ENCODE measurements at regions not wholly inside any gene's neighbourhood (a gene's known extent, or its start where the extent isn't known, plus 50 kb on each side); places are given as distances from the start of the nearest gene placed in this dataset.

DNA sequence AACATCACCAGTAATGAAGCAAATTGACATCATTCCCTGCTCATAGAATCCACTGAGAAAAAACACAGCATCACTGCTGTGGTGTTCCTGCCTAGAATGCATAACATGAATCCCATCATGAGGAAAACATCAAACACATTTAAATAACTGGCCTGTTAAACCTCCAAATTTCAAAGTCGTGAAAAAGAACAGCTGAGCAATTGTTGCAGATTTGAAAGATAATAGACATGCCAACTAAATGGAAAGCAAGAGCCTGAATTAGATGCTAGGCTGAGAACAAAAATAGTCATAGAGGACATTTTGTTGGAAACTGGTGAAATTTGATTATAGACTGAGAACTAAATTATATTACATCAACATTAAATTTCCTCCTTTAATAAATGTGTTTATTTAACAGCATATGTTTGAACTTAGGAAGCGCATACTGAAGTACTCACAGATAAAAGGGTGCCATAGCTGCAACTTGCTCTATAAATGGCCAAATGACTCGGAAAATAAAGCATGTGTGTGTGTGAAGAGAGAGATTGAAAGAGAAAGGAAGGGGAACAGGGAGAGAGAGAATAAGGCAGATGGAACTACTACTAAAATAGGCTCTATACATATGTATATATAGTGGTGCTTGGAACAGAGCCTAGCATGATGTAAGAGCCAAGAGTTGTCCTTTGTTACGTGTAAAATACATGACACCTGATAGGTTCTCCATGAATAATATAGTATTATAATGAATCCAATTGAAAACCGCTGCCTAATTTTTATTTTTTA lies 305.0 kb upstream of the MON1B start:
- TF ChIP-seq, protein P1, sequence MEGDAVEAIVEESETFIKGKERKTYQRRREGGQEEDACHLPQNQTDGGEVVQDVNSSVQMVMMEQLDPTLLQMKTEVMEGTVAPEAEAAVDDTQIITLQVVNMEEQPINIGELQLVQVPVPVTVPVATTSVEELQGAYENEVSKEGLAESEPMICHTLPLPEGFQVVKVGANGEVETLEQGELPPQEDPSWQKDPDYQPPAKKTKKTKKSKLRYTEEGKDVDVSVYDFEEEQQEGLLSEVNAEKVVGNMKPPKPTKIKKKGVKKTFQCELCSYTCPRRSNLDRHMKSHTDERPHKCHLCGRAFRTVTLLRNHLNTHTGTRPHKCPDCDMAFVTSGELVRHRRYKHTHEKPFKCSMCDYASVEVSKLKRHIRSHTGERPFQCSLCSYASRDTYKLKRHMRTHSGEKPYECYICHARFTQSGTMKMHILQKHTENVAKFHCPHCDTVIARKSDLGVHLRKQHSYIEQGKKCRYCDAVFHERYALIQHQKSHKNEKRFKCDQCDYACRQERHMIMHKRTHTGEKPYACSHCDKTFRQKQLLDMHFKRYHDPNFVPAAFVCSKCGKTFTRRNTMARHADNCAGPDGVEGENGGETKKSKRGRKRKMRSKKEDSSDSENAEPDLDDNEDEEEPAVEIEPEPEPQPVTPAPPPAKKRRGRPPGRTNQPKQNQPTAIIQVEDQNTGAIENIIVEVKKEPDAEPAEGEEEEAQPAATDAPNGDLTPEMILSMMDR (conservative IDR thresholded peaks at IDR 0.05; ENCODE audit: low read depth, low read length) = no peak
- no peak overlapping the region for H3K4me3 ChIP-seq (ENCODE audit: low read depth, low read length)
- DNase-seq (ENCODE audit: low read depth) = no peak

DNA sequence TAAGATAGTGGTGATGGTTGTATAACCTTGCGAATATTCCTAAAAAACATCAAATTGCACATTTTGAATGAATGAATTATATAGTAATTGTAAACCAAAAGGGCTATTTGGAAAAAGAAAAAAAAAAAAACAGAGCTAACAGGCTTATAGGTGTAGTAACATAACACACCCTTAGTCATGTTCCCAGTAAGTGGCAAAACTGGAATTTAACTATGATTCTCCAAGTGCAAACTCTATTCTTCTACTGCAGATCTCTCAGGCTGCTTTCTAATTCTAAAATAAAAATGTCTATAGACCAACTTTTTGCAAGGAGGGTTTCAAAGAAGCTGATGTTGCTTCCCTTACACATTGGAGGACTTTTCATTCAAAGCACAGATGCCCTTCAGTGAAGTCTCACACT lies 293.2 kb upstream of the MON1B start:
- DNase-seq (ENCODE audit: low read depth) = no peak

DNA sequence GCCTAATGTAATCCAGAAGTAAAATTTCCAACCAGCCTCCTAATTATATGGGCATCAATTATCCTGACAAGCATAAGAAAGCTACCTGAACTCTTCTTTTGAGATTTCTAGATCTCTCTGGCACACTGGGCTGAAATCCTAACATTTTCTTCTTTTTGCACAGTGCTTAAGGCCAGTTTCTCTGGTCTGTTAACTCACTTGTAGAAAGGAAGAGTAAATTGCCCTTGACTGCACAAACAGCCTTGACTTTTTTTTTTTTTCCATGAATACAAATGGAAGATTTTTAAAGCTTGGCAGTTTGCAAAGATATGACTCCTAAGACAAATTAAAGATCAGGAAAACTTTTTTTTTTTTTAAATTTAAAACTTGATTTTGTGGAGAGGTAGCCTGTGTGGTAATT lies 291.2 kb upstream of the MON1B start:
- H3K4me3 ChIP-seq (ENCODE audit: low read depth, low read length) = no peak overlapping the region
- TF ChIP-seq, protein P1 (conservative IDR thresholded peaks at IDR 0.05; ENCODE audit: low read depth, low read length) = no peak
- DNase-seq (ENCODE audit: low read depth) = peak; percentile 56

More for the DNA sequence above, 293.2 kb upstream of the MON1B start:
- TF ChIP-seq, protein P1 (conservative IDR thresholded peaks at IDR 0.05; ENCODE audit: low read depth, low read length) = no peak
- no peak overlapping the region for H3K4me3 ChIP-seq (ENCODE audit: low read depth, low read length)

DNA sequence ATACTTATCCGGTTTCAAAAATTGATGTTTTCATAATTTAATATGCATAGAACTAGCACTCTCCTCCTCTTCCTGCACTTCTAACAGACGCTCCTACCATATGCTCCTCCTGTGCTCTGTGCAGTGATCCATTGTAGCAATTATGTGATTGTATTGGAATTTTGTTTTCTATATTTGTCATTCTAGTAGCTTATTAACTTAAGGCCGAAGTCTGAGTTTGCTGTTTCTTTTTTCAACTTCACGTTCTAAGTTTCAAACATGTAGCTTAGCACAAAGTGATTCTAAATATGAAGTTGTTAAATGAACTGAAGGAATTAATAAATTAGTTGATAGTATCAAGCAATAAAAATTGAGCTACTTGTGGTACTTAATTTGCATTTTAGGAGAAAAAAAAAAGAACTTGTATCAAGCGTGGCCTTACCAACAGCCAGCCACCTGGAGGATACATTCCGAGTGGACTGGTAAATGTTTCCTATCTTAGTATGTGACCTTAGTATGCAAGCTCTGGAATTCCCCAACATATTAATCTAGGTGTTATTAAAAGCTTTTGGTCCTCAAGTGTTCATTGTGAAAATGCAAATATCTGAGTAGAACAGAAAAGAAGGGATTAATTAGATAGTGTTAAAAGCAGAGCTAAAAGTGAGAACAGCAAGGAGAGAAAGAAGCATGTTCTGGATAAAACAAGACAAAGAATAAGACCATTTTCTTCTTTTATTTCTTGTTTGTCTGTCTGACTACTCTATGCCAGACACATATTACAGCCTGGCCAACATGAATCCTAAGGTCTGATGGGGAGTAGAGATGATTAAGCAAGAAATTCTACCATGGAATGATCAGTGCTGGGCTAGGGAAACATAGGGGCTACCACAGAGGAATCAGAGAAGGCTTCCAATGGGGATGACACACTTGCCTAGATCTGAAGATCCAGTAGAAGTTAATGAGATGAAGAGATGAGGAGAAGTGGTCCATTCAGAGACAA lies 290.4 kb upstream of the MON1B start:
- peak; percentile 95 for DNase-seq (ENCODE audit: low read depth)
- no peak overlapping the region for H3K4me3 ChIP-seq (ENCODE audit: low read depth, low read length)
- TF ChIP-seq, protein P1 (conservative IDR thresholded peaks at IDR 0.05; ENCODE audit: low read depth, low read length) = peak; percentile 20

DNA sequence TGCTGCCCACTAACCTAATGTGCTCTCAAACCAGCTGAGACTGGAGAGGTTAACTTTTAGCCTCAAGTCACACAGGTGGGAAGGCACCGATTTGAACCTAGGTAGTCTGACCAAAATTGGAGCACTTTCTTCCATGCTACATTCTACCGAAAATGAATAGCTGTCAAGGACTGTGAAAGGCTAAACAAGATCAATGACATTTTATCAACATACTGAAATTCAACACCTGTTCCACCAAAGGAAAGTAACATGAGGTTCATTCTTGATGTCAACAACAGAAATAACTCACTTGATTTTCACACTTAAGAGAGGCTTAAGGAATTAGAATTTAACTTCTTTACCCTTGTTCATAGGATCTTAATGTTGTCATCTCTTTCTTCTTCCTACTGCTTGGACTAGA lies 284.4 kb upstream of the MON1B start:
- no peak for DNase-seq (ENCODE audit: low read depth)
- TF ChIP-seq, protein P1 (conservative IDR thresholded peaks at IDR 0.05; ENCODE audit: low read depth, low read length) = no peak
- no peak overlapping the region for H3K4me3 ChIP-seq (ENCODE audit: low read depth, low read length)

DNA sequence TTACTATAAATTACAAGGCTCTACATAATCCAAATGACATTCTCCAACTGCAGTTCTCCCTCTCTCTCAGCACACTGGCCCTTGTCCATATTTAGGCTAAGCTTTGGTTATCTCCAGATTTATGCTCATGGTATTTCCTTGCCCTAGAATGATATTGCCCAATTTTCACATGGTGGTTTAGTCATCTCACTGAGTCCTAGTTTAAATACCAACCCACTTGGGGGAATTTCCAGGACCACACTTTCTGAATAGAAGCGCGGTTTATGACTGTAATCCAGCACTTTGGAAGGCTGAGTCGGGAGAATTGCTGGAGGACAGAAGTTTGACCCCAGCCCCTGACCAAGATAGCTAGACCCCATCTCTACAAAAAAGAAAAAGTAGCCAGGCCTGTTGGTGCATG lies 280.1 kb upstream of the MON1B start:
- no peak overlapping the region for H3K4me3 ChIP-seq (ENCODE audit: low read depth, low read length)
- DNase-seq (ENCODE audit: low read depth) = peak; percentile 91
- TF ChIP-seq, protein P1 (conservative IDR thresholded peaks at IDR 0.05; ENCODE audit: low read depth, low read length) = no peak
